Heart left ventricle (tissue), 16 donors: ENCODE measurements at regions not wholly inside any gene's neighbourhood (a gene's known extent, or its start where the extent isn't known, plus 50 kb on each side); places are given as distances from the start of the nearest gene placed in this dataset.
"Not testable (repeated sequence)": the region's sequence is repeated elsewhere in the genome, so short reads cannot be mapped to it uniquely, and the experiment has no call there.

Experiments
- ATAC-seq, 4 donors: fragments of 200-7000 bp; cut with Tn5 transposase; one replicate each; pipeline ENCODE4 v1.9.1; 2020 to 2022; ENCODE audit warnings: moderate library complexity in 4 of 4, mild to moderate bottlenecking in 3 of 4, moderate number of reproducible peaks in 1 of 4
- DNase-seq, 5 donors: peaks; one replicate each; pipeline ENCODE4 v3.0.0-alpha.2; 2020
- H3K27ac ChIP-seq, 12 donors: fragments of 200-600 bp; sonication (generic) in 4 of 12; one replicate each; pipeline versions ENCODE4 v1.5.0 to v1.8.0; 2016 to 2022; ENCODE audit warnings: mild to moderate bottlenecking in 2 of 12
- H3K27me3 ChIP-seq, 9 donors: fragments of 200-600 bp; sonication (generic) in 2 of 9; one replicate each; pipeline versions ENCODE4 v1.5.1 to v1.8.0; 2016 to 2022; ENCODE audit warnings: mild to moderate bottlenecking in 3 of 9
- H3K36me3 ChIP-seq, 9 donors: fragments of 200-600 bp; sonication (generic) in 2 of 9; one replicate each; pipeline versions ENCODE4 v1.5.0 to v1.8.0; 2018 to 2022; ENCODE audit warnings: mild to moderate bottlenecking in 2 of 9
- H3K4me1 ChIP-seq, 12 donors: fragments of 200-600 bp; sonication (generic) in 4 of 12; one replicate each; pipeline versions ENCODE4 v1.5.0 to v1.8.0; 2016 to 2022; ENCODE audit warnings: mild to moderate bottlenecking in 3 of 12
- H3K4me3 ChIP-seq, 12 donors: fragments of 200-600 bp; sonication (generic) in 4 of 12; one replicate each; pipeline versions ENCODE4 v1.5.0 to v1.8.0; 2017 to 2022; ENCODE audit warnings: mild to moderate bottlenecking in 9 of 12, moderate library complexity in 4 of 12
- H3K9me3 ChIP-seq, 12 donors: fragments of 200-600 bp; sonication (generic) in 4 of 12; one replicate each; pipeline versions ENCODE4 v1.5.0 to v1.8.0; 2016 to 2022; ENCODE audit warnings: mild to moderate bottlenecking in 1 of 12
- CTCF ChIP-seq, 12 donors: fragments of 200-600 bp; sonication (generic) in 4 of 12; IDR thresholded peaks; one replicate each; pipeline versions ENCODE4 v1.5.0 to v1.8.0; 2018 to 2022; ENCODE audit warnings: antibody characterized with exemption in 12 of 12, mild to moderate bottlenecking in 5 of 12
- POLR2A ChIP-seq, 2 donors: fragments of 450-650 bp; IDR thresholded peaks; one replicate each; pipeline ENCODE4 v1.6.1; 2017; ENCODE audit warnings: antibody characterized with exemption in 2 of 2, mild to moderate bottlenecking in 2 of 2, moderate library complexity in 2 of 2
- WGBS, 4 donors: extraction: QIAGEN DNeasy Blood & Tissue Kit in 2 of 4; methylation state at CpG; one replicate each; pipeline versions ENCODE4 v1.1.5 to v1.1.7; 2013 to 2018; 5-methylcytosine and 5-hydroxymethylcytosine counted together
- intact Hi-C, 10 donors: fragments of 100-400 bp; cut with DNase I; formaldehyde crosslinking; loops; one replicate each; pipeline versions ENCODE4 v1.11.1 to v1.14.2; 2022
- donor health status: ischemic (EF 13 %, LVEDD 7.1; RV severe dilation, severe dysfunction).
- donor health status: healthy with polysubstance abuse.
- donor health status: DM: no; HTN: yes; CAD: no.
- donor health status: DM: no; HTN: no; CAD: no.
- donor health status: ischemic (EF 25% LVEDD 6.9; RV normal size, moderate dysfunction).
- donor health status: ischemic (EF 25% LVEDD 5.7; RV mildly dilated, moderate dysfunction).
- donor health status: healthy.
- donor health status: DM: yes; HTN: yes; CAD: no.
- donor health status: ischemic (EF 35%, LVEDD 5.7; RV mildly dilated, moderate dysfunction).
- donor health status: nonischemic (EF 11% LVEDD 7.7; RV severe dilation, severe dysfunction).
- donor health status: DM: yes; HTN: yes; CAD: no.
- donor health status: PGD.
- donor health status: ischemic (EF 29% LVEDD 5.4; RV normal size, mild dysfunction).
- donor health status: nonischemic (EF 23%, LVEDD 6.1; RV moderate dilation, normal function).

DNA sequence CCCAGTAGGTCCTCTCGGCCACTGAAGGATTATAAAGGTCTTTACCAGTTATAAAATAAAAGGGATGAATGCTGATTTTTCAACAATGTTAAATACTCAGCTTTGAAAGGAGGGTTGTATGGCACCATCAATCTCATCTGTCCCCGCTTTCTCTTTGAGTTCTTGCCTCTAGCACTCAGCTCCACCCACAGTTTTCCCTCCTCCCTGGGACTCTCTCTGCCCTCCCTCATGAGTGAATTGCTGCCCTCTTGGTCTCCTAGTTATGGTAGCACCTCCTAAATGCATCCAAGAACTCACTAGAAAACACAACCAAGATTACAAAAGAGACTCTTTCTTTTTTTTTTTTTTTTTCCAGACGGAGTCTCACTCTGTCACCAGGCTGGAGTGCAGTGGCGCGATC, 91.0 kb downstream of the TEX35 start:
- Histone ChIP-seq H3K4me3 (no peak overlapping the region), H3K4me1 (peaks cover 0 to 8% (median 0%) of the 10 kb centered on the region in 12 donors), H3K27ac (no peak overlapping the region), H3K27me3 (no peaks in the 10 kb centered on the region), H3K36me3 (no peaks in the 10 kb centered on the region), H3K9me3 (no peaks in the 10 kb centered on the region)
- intact Hi-C loops, result loop anchor here in 1 of 10 donors (2.0 kb wide), 1 partner anchor 19 kb away; no protein-coding TSS in a partner anchor
- TF ChIP-seq CTCF (IDR thresholded peaks at IDR 0.05), result no peak
- TF ChIP-seq POLR2A (IDR thresholded peaks at IDR 0.05), result no peak
- ATAC-seq, result no peak
- no peak for DNase-seq
- 92 to 96% (median 95%) methylated on average over 5 of the region's 5 CpGs for WGBS, 4 donors

- DNase-seq, result no peak
- intact Hi-C loops, result no loop called here
- Histone ChIP-seq H3K9me3 (no peaks in the 10 kb centered on the region), H3K27me3 (no peaks in the 10 kb centered on the region), H3K36me3 (no peaks in the 10 kb centered on the region), H3K27ac (no peak overlapping the region), H3K4me1 (peaks cover 0 to 9% (median 0%) of the 10 kb centered on the region in 12 donors), H3K4me3 (no peak overlapping the region)
- TF ChIP-seq POLR2A (IDR thresholded peaks at IDR 0.05) (no peak), CTCF (IDR thresholded peaks at IDR 0.05) (no peak)
- WGBS, 4 donors, result 95 to 97% (median 96%) methylated on average over 2 of the region's 2 CpGs
- no peak for ATAC-seq
Observed at GRCh38 chr1:178606839-178607238, 93.9 kb downstream of the TEX35 start.

GRCh38 chr1:178607718-178608408, 95.0 kb downstream of the TEX35 start:
- ATAC-seq (no peak), DNase-seq (no peak)
- WGBS, 4 donors, result 86 to 89% (median 87%) methylated on average over 6 of the region's 6 CpGs
- no peak for TF ChIP-seq CTCF (IDR thresholded peaks at IDR 0.05)
- no peak for TF ChIP-seq POLR2A (IDR thresholded peaks at IDR 0.05)
- Histone ChIP-seq H3K9me3 (no peaks in the 10 kb centered on the region), H3K27me3 (no peaks in the 10 kb centered on the region), H3K4me3 (no peak overlapping the region), H3K27ac (peak overlapping the region in 1 of 12 donors; percentile 43), H3K36me3 (no peaks in the 10 kb centered on the region), H3K4me1 (peaks cover 0 to 9% (median 0%) of the 10 kb centered on the region in 12 donors)
- intact Hi-C loops, result no loop called here

GRCh38 chr1:178609015-178609414, 96.1 kb downstream of the TEX35 start:
- no peaks in the 10 kb centered on the region for H3K9me3 ChIP-seq
- TF ChIP-seq POLR2A (IDR thresholded peaks at IDR 0.05) (no peak), CTCF (IDR thresholded peaks at IDR 0.05) (no peak)
- H3K27me3 ChIP-seq, result no peaks in the 10 kb centered on the region
- no peak for ATAC-seq
- 44 to 47% (median 45%) methylated on average over 2 of the region's 2 CpGs for WGBS, 4 donors
- no peak for DNase-seq
- H3K4me1 ChIP-seq, result peaks cover 0 to 9% (median 0%) of the 10 kb centered on the region in 12 donors
- intact Hi-C loops, result no loop called here
- no peak overlapping the region for H3K4me3 ChIP-seq
- H3K27ac ChIP-seq, result peak overlapping the region in 1 of 12 donors; percentile 38
- H3K36me3 ChIP-seq, result no peaks in the 10 kb centered on the region

DNA sequence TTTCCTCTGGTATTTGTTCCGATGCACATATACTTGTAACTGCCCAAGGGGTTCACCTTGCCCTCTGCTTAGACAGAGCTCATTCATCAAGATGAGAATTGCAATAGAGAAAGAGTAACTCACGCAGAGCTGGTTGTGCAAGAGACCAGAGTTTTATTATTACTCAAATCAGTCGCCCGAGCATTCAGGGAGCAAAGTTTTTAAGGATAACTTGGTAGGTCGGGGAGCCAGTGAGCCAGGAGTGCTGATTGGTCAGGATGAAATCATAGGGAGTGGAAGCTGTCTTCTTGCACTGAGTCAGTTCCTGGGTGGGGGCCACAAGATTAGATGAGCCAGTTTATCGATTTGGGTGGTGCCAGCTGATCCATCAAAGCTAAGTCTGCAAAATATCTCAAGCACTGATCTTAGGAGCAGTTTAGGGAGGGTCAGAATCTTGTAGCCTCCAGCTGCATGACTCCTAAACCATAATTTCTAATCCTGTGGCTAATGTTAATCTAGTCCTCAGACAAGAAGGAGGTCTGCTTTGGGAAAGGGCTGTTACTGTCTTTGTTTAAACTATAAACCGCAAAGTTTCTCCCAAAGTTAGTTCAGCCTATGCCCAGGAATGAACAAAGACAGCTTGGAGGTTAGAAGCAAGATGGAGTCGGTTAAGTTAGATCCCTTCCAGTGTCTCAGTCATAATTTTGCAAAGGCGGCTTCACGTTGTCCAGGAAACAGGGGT, 97.9 kb downstream of the TEX35 start:
- H3K4me1 ChIP-seq, H3K4me3 ChIP-seq, H3K9me3 ChIP-seq, H3K27me3 ChIP-seq, DNase-seq, H3K27ac ChIP-seq, H3K36me3 ChIP-seq, intact Hi-C loops, ATAC-seq: not testable (repeated sequence)
- 83 to 90% (median 85%) methylated on average over 10 of the region's 10 CpGs for WGBS, 4 donors
